Fibroblast of skin of scalp (primary cell): ENCODE measurements at regions not wholly inside any gene's neighbourhood (a gene's known extent, or its start where the extent isn't known, plus 50 kb on each side); places are given as distances from the start of the nearest gene placed in this dataset.

Source experiments
- DNase-seq: peaks from one replicate; pipeline ENCODE4 v3.0.0-alpha.2; 2013

DNA sequence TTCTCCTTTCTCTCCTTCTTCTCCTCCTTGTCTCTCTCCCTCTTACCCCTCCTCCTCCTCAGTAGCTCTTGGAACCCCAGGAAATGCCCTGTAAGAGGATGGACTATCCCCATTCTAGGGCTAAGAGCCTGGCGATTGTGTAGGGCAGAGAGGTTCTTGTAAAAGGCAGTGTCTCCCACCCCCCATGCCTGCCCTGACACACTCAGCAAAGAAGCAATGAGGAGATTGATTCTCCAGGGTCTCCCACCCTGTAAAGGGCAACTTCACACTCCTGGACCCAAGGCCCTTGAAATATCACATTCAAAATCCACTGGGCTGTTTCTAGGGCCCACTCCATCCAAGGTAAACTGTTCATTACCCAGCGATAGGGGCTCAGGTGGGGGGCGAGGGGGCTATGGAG, 144.1 kb downstream of the INSIG2 start:
- DNase-seq: no peak

DNA sequence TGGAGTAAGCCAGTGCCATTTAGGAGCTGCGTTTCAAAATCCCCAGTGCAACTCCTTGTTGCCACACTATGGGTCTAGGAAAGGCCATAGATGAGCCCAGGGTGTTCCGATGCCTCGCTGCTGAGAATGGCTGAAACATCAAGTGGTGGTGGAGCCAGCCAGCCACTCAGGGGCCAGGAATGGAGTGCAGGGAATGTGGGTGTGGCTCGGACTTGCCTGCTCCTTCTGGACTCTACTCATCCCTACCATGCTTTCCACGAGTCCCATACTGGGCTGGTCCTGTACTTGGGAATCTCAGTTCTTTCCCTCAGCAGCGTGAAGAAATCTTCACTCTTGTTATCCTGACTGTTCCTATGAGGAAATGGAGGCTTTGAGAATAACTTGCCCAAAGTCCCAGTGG, 143.5 kb downstream of the INSIG2 start:
- DNase-seq: no peak

DNA sequence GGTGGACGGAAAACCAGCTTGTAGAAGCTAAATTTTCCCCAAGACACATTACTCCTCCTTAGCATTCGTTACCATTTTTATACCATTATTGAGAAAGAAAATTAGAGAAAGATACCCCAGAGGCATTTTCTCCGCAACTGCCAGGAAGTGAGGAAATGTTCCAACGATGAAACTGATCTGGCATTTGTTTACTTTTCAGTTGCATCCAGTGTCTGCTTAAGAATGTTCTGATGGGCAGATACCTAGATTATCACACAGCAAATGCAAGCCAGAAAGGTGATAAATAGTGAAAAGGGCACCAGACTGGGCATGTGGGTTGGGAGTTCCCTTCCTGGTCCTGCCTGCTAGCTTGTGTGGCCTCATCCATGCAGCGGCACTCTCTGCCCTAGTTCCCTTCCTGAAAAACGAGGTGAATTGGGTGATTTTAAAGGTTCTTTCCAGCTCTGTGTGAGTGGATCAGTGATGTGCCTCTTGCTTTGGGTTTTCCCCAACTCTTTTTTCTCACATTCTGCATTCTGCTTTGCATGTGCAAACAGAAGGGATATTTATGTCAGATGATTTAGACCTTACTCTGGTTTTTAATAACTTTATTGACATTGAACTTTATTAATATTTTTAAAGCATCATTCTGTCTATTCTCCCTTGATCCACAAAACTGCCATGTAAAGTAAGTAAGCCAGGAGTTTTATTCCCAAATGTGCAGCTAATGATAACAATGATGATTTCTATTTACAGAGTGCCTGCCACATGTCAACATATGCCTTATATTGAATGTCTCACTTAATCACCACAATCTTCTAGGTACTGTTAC, 139.6 kb downstream of the INSIG2 start:
- no peak for DNase-seq

DNA sequence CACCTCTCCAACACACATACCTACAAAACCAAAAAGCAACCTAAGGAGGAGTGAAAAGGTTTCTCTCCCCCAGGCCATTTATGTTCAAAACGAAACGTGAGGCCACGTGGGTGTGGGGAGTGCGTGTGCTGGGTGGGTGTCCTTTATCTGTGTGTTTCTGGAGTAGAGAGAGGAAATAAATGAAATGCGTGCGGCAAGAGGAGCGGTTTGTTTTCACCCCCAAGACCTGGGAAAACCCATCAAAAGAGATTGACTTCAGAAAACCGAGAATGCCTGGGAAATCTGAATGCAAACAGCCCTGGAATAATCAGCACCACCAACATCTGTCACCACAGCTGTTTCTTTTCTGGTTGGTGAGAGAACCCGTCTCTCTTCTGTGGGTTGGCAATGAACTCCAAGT, 137.4 kb downstream of the INSIG2 start:
- DNase-seq: no peak

DNA sequence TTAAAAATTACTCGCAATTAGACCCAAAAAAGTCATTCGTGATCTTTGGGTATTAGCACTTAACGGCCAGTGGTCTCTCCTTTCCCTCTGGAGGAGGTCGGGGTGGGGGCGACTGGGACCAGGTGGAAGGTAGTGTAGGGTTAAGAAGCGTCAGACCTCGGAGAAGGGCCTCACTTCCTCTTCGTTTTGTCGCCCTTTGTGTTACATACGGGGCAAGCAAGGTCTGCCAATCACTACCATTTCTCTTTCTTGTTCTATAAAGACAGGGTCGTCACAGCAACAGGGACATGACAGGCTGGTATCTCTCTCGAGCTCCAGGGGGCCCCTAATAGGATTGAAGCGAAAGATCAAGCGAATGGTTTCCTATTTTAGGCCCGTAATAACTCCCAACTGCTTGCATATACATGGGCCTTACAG, 136.6 kb downstream of the INSIG2 start:
- peak; percentile 42 for DNase-seq

DNA sequence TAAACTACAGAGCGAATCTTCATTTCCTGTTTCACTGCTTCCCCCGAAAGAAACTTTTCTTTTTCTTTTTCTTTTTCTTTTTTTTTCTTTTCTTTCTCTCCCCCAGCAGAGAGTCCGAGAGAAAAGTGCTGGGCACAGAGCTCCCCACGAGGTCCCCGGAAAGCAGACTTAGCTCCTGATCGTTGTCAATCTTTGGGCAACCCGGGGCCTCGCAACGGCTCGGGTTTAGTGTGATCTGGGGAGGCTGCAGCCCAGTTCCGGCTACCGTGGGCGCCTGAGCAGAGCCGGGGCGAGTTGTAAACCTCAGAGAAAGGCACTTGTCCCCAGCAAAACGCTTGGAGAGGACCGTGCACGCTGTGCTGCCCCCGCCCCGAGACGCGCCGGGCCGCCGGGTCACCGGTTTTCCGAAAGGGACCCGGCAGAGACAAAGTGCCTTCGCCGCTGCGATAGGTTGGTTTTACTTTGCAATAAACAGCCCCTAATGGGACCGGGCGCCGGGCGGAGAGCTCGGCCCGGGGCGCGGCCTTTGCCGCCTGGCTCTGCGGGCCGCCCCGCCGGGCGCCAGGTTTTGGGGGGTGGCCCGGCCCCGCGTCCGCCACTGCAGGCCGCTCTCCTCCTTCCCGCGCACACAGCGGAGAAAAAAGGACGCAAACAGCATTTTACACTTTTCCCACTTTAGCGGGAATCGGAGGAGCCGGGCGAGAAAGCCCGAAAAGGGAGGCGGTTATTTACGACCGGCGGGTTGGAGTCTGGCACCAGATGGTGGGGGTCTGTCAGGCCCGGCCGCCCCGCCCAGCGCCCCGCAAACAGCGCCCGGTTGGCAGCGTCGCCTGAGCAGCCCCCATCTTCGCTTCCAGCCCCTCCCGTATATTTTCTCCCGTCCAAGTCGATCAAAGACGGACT, 136.0 kb downstream of the INSIG2 start:
- DNase-seq: peak; percentile 56

DNA sequence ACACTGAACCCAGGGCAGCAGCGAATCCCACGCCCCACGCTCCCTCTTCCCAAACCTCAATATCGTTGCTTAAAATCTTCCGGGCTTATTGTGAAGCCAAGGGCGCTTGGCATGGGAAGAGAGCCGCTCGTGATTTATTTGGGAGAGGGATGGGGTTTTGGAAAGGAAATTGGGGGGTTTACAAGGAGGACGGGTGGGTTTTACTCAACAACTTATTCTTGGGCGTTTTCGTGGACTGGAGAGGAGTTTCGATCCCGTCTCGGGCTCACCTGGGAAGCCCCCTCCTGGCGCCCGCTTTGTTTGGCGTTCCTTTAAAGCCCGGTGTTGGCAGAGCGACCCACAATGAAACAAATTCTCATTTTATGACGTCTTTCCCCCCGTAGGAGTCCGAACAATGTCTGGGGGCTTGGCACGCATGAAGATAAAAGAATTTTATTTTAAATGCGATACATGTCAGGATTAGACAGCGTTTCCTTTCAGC, 135.3 kb downstream of the INSIG2 start:
- peak; percentile 52 for DNase-seq

DNA sequence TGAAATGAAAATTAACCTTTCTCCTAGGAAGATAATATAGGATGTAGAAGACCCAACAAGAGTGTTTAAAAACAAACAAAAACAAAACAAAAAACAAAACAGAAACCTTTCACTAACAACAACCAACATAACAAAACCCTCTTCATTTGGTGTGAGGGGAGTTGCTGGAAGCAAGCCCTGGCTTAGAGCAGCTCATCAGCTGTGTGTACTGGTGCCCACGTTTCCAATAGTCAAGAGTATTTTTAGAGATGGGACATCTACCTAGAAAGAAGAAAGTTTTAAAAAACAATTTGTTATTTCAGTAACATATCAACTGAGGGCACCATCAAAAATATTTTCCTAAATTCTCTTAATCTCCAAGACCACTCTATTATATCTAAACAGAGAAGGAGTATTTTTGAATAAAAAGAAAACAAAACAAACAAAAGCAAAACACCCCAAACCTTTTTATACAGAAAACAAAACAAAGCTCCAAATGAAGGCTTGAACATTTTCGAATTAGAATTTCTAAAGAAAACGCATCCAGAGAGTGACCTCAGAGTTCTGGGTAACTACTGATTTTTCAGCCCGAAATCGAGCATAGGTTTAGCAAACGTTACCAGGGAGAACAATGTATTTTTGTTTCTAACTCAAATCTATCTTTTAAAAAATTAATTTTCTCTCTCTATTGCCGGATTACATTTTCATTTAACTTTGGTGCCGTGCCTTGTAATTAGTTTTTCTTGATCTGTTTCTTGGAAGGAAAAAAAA, 134.6 kb downstream of the INSIG2 start:
- no peak for DNase-seq

DNA sequence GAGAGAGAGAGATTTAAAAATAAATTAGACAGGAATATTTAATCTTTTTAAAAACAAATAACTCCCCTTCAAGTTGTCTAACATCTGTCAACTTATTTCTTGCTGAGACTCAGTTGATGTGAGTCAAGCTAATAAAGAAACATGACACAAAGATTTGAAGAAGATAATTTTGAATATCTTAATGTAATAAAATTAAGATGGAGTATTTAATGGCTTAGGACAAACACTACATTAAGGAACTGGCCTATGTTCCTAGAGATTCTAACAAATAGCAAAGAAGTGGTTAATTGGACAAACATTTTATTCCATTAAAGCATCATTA, 134.0 kb downstream of the INSIG2 start:
- no peak for DNase-seq

DNA sequence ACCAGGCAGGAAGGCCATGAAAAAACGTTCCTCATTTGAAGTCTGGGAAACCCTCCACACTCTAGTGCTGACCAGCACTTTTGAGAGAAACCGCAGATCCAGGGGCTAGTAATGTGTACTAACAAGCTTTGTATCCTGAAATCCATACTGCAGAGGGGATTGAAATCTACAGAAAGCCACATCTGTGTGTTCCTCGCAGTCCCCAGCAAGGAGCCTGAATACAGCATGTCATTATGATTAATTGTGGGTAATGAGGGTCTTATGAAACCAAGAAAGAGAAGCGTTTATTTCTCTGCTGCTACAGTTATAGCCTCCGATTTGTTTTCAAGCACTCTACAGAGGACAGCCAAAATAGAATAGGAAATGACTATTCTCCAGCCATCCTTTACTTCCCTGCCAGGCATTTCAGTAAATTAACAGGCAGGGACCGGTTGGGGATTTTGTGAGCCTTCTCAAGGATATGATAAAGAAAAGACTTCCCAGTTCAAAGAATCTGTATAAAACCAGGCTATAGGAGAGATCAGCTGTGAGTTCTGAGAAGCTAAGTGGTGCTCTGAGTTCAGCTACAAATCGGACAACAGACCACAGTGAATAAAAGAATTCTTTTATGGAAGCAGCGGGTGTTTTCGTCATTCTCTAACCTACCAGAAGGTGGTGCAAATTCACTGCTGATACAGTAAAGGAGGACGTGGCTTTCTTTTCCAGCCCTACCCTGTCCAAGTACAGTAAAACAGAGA, 133.4 kb downstream of the INSIG2 start:
- DNase-seq: peak; percentile 86

DNA sequence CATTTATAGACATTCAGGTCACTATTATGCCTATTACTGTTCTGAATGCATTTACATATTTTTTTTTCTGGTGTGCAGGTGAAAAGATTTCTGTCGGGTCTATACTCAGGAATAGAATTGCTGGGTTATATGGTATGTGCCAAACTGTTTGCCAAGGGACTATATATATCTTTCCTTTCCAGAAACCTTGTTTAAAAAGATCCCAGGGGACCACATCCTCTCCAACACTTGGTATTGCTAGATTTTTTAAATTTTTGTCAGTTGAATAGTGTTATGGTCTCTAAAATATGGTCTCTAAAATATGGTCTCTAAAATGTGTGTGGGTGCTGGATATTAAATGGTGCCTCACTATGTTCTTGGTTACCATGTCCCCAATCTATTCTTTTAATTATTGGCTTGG, 131.3 kb downstream of the INSIG2 start:
- DNase-seq: peak; percentile 55

DNA sequence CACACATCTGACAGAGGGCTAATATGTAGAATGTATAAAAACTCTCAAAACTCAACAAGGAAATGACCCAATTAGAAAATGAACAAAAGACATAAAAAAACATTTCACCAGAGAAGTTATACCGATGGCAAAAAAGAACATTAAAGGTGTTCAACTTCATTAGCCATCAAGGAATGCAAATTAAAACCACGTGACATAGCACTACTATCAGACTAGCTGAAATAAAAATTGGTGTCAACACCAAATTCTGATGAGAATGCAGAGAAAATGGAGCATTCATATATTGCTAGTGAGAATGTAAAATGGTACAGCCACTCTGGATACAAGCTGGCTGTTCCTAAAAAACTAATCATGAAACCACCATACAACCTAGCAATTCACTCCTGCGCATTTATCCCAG, 128.0 kb downstream of the INSIG2 start:
- no peak for DNase-seq

DNA sequence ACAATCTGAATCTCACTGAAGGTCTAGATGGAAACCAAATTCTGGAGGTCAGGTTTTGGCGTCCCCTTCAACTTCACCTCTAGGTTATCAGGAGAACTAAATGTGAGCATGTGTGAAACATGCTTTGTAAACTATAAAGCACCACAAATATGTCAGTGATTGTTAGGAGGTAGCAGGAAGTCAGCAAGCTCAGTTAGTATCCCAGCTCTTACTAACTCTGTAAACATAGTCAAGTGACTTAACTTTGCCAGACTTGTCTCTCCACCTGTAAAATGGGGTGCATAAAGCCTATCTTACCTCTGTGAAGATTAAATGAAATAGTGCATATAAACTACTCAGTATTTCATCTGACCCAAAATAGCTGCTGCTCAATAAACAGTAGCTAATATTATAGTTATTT, 121.5 kb downstream of the INSIG2 start:
- DNase-seq: no peak

DNA sequence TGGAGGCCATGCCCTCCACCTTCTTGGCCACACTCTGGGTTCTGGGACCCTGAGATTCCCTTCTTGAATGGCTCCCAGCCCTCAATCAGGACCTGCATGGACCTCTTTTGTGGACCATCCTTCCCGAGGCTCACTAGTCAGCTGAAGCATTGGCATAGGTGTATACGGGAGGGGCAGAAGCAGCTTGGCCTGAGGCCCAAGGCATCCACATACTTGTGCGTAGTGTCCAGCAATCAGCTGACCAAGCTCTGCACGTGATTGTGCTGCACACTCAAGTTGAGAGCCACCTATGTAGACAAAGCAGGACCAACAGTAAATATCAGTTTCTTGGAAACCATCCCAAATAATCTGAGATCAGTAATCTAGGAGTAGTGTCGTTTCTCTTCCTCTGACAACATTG, 119.6 kb downstream of the INSIG2 start:
- no peak for DNase-seq

DNA sequence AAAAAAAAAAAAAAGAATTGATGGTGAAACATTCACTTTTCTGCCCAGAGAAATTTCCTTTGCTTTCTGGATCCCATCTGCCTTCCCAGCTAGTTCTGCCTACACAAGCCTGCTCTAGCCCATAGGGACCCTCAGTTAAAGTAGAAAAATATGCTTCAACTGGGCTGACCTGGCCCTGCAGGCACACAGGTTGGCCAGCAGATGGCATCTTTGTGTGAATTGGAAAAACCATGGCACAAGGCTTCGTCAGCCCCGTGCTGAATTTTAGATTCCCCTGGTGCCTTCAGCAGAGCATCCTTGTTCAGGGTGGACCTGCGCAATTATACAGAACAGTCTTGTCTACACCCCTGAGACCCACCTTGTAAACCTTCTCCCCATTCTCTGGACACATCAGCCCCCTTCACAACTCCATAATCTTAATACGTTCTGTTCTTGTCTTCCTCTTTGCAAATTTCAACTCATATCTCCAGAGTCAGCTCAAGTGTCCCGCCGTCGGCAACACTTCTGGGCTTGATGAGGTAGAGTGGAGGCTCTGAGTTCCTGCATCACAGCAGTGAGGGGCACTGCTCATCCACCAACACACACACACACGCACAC, 114.5 kb downstream of the INSIG2 start:
- DNase-seq: peak; percentile 66

DNA sequence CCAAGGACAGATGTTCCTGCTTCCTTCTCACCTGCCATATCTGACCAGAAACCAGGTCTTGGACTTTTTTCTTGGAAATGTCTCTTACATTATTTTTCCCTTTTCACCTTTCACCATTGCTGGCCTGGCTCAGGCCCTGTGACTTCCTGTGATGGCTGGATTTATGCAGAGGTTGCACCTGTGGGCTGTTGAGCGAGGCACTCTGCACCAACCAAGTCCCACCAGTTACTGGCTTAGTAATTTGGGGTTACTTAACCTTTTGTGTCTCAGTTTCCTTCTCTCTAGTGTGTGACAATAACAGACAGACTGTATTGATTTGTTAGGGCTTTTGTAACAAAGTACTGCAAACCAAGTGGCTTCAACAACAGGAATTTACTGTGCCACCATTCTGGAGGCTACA, 110.0 kb downstream of the INSIG2 start:
- DNase-seq: no peak

DNA sequence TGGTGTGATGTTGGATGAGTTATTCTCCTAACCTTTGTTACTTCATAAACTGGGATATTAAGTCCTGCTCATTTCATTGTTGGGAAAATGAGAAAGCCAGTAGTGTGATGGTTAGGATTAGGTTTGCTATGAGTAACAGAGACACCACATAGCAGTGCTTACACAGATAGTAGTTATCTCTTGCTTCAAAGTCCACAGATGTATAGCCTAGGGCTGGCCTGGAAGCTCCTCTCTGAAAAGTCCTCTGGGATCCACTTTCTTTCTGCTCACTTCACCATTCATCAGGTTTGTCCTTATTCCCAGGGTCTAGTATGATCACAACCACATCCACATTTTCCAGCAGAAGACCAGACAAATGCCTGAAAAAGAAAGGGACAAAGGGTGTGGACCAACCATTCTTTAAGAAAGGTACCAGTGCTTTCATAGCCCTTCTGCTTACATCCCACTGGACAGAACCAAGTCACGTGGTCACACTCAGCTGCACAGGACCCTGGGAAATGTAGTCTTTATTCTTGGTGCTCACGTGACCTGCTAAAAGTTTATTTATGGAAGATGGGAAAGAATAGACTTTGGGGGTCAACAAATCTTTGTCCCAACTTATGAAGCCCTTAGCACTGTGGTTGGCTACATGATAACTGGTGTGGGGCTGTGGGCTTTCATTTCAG, 108.9 kb downstream of the INSIG2 start:
- no peak for DNase-seq

DNA sequence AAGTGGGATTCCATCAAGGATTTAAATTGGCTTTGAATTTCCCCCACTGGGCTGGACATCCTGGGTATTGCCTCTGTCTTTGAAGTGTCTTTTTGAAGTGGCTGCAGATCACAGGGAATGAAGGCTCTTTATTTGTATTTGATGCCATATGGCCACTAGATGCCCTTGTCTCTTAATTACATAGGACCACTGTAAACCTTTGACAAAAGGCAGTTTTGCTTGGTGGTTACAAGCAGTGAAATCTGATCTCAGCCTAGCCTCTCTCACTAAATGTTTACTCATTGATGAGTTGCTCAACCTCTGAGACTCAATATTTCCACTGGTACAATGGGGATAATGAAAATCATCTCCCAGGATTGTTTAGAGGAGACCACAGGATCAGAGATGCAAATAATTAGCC, 102.2 kb downstream of the INSIG2 start:
- no peak for DNase-seq

DNA sequence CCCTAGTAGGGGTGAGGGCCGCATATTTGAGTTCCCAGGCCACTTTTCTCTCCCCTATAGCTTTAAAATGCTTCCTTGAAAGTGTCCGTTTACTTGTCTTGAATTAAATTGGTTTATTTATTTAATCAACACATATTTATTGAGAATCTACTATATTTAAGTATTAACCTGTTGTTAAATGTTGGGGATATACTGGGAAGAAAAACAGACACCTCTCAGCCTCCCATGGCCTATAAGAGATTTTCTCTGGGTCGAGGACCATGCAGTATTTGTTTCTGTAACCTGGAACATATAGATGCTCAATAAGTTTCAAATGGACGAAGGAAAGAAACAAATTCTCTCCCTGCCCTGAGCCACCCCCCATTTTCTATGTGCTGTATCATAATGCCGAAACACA, 98.6 kb downstream of the INSIG2 start:
- DNase-seq: no peak

DNA sequence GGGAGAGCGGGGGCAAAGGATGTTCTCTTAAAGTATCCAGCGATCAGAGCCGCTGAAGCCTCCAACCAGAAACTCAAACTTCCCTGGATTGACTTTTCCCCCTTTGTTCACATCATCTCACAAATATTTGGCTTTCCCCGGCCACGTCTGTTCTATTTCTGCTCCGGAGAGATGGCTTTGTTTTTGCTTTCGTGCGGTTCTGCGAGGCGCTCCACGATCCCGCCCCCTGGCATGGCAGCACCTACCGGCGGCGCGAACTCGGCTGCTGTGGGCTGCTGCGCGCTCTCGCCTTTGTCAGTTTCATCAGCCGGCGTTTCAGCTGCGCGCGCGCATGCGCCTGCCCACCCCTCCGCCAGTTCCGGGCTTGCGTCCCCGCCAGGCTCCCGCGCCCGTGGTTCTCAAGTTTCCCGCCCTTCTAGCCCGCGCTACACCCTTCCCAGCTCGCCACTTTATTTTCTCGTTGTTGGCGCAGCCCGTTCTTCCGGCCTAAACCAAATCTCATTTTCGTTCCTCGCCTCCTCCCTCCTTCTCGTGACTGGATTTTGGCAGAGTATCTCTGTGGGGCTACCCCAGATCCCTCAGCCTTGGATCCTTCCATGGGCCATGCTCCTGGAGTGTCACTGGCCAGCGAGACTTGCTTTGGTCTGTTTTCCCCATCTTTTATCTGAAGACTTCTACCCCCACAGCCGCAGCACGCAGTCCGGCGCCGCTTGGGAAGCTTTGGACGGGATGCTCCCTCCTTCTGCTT, 98.0 kb downstream of the INSIG2 start:
- peak; percentile 92 for DNase-seq
